NT2/D1 (cell line): ENCODE measurements at regions not wholly inside any gene's neighbourhood (a gene's known extent, or its start where the extent isn't known, plus 50 kb on each side); places are given as distances from the start of the nearest gene placed in this dataset.

Experiments
- SUZ12 ChIP-seq: IDR thresholded peaks from 2 replicates; pipeline ENCODE4 v1.6.1; 2011; ENCODE audit not compliant: insufficient read length, insufficient read depth; ENCODE audit errors: extremely low read depth
- YY1 ChIP-seq: IDR thresholded peaks from 2 replicates; pipeline ENCODE4 v1.6.1; 2011; ENCODE audit not compliant: insufficient read length, insufficient read depth

GRCh38 chr3:117261983-117262421 is 552.4 kb downstream of the TUSC7 start:
- no peak for TF ChIP-seq YY1
- TF ChIP-seq SUZ12 = no peak
